Epithelial cell of esophagus (primary cell): ENCODE measurements at regions not wholly inside any gene's neighbourhood (a gene's known extent, or its start where the extent isn't known, plus 50 kb on each side); places are given as distances from the start of the nearest gene placed in this dataset.
A peak's percentile ranks its signal among the peaks of the same experiment; 100 is the strongest.

Experiments
- DNase-seq: peaks from one replicate; pipeline ENCODE4 v3.0.0; 2010; ENCODE audit warnings: low read depth
- H3K4me3 ChIP-seq: 2 replicates; pipeline ENCODE4 v1.5.1; 2011; ENCODE audit warnings: mild to moderate bottlenecking, low read length, control low read depth
- TF ChIP-seq, protein P1 (sequence below): IDR thresholded peaks from 2 replicates; pipeline ENCODE4 v1.5.1; 2011; ENCODE audit warnings: low read depth, mild to moderate bottlenecking, low read length, control low read depth, inconsistent platforms; ENCODE audit not compliant: insufficient read depth; ENCODE audit errors: missing control alignments

DNA sequence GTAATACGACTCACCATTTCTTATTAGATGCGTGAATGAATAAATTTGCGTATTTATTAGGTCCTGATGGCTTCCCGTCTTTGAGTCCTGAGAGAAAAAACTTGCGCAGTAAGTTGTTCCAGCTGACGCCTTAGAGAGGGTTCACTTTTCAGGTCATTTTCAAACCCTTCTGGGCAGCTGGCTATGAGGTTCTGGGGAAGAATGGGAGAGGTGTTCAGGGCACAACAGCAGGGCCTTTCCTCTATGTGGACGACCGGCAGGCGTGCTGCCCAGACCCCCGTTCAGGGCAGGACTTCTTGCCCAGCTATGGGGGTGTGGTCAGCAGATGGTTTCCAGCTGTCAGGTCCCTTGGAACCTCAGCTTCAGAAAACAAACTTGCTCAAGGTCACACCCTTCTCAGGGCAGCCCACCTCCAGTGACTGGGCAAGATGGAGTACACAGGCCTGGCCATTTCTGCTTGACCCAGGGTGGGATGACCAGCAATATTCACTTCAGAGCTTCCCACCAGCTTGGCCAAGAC is 61.1 kb upstream of the TNP1 start:
- H3K4me3 ChIP-seq, result no peak overlapping the region
- TF ChIP-seq, protein P1, sequence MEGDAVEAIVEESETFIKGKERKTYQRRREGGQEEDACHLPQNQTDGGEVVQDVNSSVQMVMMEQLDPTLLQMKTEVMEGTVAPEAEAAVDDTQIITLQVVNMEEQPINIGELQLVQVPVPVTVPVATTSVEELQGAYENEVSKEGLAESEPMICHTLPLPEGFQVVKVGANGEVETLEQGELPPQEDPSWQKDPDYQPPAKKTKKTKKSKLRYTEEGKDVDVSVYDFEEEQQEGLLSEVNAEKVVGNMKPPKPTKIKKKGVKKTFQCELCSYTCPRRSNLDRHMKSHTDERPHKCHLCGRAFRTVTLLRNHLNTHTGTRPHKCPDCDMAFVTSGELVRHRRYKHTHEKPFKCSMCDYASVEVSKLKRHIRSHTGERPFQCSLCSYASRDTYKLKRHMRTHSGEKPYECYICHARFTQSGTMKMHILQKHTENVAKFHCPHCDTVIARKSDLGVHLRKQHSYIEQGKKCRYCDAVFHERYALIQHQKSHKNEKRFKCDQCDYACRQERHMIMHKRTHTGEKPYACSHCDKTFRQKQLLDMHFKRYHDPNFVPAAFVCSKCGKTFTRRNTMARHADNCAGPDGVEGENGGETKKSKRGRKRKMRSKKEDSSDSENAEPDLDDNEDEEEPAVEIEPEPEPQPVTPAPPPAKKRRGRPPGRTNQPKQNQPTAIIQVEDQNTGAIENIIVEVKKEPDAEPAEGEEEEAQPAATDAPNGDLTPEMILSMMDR, result no peak
- DNase-seq, result no peak

DNA sequence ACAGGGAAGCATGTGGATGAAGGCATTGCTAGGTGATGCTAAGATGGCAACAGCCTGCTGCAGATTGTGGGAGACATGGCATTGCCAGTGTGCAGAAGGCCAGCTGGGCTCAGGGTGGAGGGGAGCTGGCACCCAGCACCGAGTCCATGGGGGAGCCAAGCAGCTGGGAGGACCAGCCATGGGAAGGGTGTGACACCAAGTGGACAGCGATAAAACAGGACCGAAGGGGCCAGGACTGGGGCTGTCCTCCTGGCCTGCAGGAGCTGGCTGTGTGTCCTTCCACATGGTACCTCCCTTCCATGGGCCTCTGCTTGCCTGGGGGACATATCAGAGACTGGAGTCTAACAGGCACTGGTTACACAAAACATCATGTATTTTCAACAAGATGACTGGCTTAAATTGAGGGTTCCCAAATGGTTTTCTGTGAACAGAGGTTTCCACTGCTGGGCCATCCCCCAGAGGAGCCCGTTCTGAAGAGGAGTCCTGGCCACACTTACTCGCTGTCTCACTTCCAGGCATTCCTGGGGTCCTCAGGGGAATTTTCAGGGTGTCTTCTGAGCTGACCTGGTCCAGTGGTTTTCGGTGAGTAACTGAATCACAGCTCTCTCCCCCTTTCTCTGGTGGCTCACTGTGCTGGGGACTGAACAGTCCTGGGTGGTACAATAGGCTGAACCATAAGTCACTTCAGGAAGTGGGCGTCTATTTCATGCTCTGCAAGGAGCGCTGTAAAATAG is 60.4 kb upstream of the TNP1 start:
- DNase-seq, result no peak
- TF ChIP-seq, protein P1, result no peak
- H3K4me3 ChIP-seq, result no peak overlapping the region

DNA sequence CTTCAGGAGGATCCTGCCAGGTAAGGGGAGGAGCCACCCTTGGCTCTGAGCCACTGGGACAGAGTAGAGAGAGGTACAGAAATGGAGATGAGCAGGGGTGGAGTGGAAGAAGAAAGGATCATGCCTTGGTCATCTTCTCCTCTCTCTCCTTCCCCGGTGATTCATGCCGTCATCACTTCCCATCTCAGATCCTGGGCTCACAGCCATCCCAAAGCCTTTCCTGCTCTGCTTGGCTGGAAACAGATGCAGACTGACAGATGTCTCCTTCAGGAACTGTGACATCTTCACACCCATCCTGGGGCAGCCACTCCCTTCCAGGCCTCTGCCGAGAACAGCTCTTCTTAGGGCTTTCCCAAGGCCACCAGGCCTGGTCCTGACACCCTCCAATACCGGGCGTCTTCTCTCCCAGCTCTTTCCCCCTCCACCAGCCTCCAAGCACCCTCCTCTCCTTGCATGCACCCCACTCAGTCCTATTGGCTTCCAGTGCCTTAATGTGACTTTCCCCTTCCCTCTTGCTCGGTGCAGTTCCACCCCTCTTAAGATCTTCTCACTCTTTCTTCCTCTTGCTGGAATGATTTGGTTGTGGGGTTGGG is 58.3 kb upstream of the TNP1 start:
- H3K4me3 ChIP-seq, result no peak overlapping the region
- TF ChIP-seq, protein P1, result no peak
- peak; percentile 80 for DNase-seq

DNA sequence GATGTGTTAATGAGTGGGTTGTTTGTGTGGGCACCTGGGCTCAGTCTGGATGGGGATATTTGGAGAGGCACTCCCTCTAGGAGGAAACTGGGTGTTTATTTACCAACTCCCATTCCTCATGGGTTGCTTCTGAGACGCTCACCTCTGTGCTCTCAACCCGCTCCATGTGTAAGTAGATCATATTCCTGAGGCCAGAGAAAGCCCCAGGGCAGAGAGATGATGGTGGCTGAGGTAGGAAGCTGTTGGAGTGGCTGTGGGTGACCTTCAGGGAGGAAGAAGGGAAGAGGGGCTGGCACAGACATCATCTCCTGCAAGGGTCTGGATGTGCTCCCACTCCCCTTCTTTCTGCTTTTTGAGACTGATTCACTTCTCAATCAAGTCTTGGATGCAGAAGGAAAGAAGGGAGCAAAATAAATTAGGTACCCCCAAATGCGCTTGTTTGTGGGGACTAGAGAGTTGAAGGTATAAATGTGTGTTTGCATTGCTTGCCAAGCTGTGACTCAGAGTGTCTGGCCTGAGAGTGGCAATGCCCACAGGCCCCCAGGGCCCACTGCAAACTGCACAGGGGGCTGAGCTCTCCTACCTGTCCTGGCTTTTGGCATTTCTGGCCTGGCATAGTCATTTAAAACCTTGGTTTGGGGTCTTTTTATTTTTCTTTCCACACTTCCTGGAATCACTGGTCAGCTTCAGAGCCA is 57.2 kb upstream of the TNP1 start:
- peak; percentile 6 for DNase-seq
- H3K4me3 ChIP-seq, result no peak overlapping the region
- TF ChIP-seq, protein P1, result no peak

DNA sequence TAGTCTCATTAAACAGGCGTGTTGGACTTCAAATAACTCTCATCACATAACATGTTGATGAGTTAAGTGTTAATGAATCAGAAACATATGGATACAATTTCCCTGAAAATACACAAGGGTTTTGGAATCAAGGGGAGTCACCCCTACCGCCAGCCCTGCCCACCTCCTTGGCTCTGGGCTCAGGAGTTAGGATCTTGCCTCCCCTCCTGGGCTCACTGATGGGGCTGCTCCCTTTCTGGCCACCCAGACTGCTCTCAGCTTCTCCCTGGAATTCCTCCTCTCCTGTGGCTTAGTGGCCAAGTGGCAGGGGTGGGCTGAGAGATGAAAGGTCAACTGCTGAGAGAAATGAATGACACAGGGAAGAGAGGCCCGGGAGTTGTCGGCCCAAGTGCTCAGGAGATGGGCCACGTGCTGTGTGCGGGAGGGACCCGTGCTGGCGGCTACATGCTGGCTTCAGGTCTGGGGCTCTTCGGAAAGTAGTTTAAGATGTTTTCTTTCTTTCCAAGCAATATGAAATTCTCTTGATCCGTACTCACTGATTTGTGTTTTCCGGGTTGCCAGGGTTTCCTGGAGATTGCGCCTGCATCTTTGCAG is 55.8 kb upstream of the TNP1 start:
- DNase-seq, result no peak
- H3K4me3 ChIP-seq, result no peak overlapping the region
- TF ChIP-seq, protein P1, result no peak

DNA sequence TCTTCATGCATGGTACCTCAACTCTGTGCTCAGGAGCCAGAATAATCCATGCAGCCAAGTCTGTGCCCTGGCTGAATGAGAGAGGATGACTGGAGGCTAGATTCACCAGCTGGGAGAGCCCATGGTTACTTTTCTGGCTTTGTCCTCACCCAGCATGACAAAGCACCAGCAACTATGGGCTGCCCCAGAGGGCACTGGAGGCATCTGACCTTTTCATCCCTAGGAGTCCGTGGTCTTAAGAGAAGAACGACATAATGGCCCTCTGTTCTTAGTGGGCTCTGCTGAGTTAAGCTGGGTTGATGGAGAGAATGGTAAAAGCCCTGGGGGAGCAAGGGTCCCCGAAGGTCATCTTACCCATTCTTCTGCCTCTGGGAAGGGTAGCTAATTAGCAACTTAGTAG is 54.6 kb upstream of the TNP1 start:
- no peak for DNase-seq
- TF ChIP-seq, protein P1, result no peak
- H3K4me3 ChIP-seq, result no peak overlapping the region
